Neural cell (in vitro differentiated cells): ENCODE measurements at regions not wholly inside any gene's neighbourhood (a gene's known extent, or its start where the extent isn't known, plus 50 kb on each side); places are given as distances from the start of the nearest gene placed in this dataset.

Experiments
- CTCF ChIP-seq: fragments of 450-650 bp; IDR thresholded peaks from 2 replicates; pipeline ENCODE4 v1.5.1; 2014; ENCODE audit warnings: antibody characterized with exemption, mild to moderate bottlenecking, moderate library complexity; ENCODE audit not compliant: poor library complexity, severe bottlenecking
- EP300 ChIP-seq: fragments of 450-650 bp; conservative IDR thresholded peaks from 2 replicates; pipeline ENCODE4 v1.6.1; 2014; ENCODE audit warnings: antibody characterized with exemption, mild to moderate bottlenecking, moderate library complexity; ENCODE audit not compliant: poor library complexity, severe bottlenecking
- EZH2 ChIP-seq: fragments of 200-600, 300-800 bp; shearing (Covaris generic), sonication (generic); IDR thresholded peaks from 2 replicates; pipeline ENCODE4 v1.6.1; 2014; ENCODE audit warnings: antibody characterized with exemption, low read length, borderline replicate concordance, mild to moderate bottlenecking; ENCODE audit not compliant: insufficient read depth, poor library complexity, severe bottlenecking
- POLR2AphosphoS5 ChIP-seq: IDR thresholded peaks from 2 replicates; pipeline ENCODE4 v1.6.1; 2012
- RAD21 ChIP-seq: fragments of 450-650 bp; conservative IDR thresholded peaks from 2 replicates; pipeline ENCODE4 v1.6.1; 2014; ENCODE audit warnings: antibody characterized with exemption, mild to moderate bottlenecking, moderate library complexity
- SMC3 ChIP-seq: fragments of 450-650 bp; conservative IDR thresholded peaks from 2 replicates; pipeline ENCODE4 v1.6.1; 2014; ENCODE audit warnings: antibody characterized with exemption, mild to moderate bottlenecking, moderate library complexity; ENCODE audit not compliant: poor library complexity
- TAF1 ChIP-seq: IDR thresholded peaks from 2 replicates; pipeline ENCODE4 v1.6.1; 2012; ENCODE audit warnings: low read depth
- TF ChIP-seq, protein P1 (sequence below): IDR thresholded peaks from 2 replicates; pipeline ENCODE4 v1.6.1; 2012; ENCODE audit warnings: borderline replicate concordance

GRCh38 chr13:105368781-105369180 is 1166.7 kb downstream of the EFNB2 start:
- TF ChIP-seq CTCF: no peak
- no peak for TF ChIP-seq POLR2AphosphoS5
- TF ChIP-seq EZH2: no peak
- no peak for TF ChIP-seq RAD21
- no peak for TF ChIP-seq EP300
- no peak for TF ChIP-seq TAF1
- TF ChIP-seq, protein P1, sequence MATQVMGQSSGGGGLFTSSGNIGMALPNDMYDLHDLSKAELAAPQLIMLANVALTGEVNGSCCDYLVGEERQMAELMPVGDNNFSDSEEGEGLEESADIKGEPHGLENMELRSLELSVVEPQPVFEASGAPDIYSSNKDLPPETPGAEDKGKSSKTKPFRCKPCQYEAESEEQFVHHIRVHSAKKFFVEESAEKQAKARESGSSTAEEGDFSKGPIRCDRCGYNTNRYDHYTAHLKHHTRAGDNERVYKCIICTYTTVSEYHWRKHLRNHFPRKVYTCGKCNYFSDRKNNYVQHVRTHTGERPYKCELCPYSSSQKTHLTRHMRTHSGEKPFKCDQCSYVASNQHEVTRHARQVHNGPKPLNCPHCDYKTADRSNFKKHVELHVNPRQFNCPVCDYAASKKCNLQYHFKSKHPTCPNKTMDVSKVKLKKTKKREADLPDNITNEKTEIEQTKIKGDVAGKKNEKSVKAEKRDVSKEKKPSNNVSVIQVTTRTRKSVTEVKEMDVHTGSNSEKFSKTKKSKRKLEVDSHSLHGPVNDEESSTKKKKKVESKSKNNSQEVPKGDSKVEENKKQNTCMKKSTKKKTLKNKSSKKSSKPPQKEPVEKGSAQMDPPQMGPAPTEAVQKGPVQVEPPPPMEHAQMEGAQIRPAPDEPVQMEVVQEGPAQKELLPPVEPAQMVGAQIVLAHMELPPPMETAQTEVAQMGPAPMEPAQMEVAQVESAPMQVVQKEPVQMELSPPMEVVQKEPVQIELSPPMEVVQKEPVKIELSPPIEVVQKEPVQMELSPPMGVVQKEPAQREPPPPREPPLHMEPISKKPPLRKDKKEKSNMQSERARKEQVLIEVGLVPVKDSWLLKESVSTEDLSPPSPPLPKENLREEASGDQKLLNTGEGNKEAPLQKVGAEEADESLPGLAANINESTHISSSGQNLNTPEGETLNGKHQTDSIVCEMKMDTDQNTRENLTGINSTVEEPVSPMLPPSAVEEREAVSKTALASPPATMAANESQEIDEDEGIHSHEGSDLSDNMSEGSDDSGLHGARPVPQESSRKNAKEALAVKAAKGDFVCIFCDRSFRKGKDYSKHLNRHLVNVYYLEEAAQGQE: no peak
- TF ChIP-seq SMC3: no peak
